GM20000 (cell line): ENCODE measurements at regions not wholly inside any gene's neighbourhood (a gene's known extent, or its start where the extent isn't known, plus 50 kb on each side); places are given as distances from the start of the nearest gene placed in this dataset.

ENCODE experiments used
- DNase-seq: peaks from one replicate; pipeline ENCODE4 v3.0.0; 2012; ENCODE audit warnings: low spot score
- CTCF ChIP-seq: IDR thresholded peaks from 2 replicates; pipeline ENCODE4 v1.5.1; 2012; ENCODE audit warnings: mild to moderate bottlenecking, control low read depth; ENCODE audit errors: extremely low read depth, missing control alignments

- TF ChIP-seq CTCF = no peak
- no peak for DNase-seq
Measured at GRCh38 chr1:172902200-172902599, 148.5 kb downstream of the TNFSF18 start.

GRCh38 chr1:172902861-172903381, 147.8 kb downstream of the TNFSF18 start:
- TF ChIP-seq CTCF = no peak
- no peak for DNase-seq

- TF ChIP-seq CTCF = no peak
- no peak for DNase-seq
Measured at GRCh38 chr1:172903581-172904220, 147.0 kb downstream of the TNFSF18 start.

- DNase-seq = no peak
- TF ChIP-seq CTCF = no peak
Measured at GRCh38 chr1:172905452-172905851, 145.3 kb downstream of the TNFSF18 start.

- no peak for DNase-seq
- TF ChIP-seq CTCF = no peak
Measured at GRCh38 chr1:172906778-172907592, 143.8 kb downstream of the TNFSF18 start.

GRCh38 chr1:172907834-172908326, 142.9 kb downstream of the TNFSF18 start:
- no peak for DNase-seq
- TF ChIP-seq CTCF = no peak
